Endothelial cell of umbilical vein (primary cell): ENCODE measurements at regions not wholly inside any gene's neighbourhood (a gene's known extent, or its start where the extent isn't known, plus 50 kb on each side); places are given as distances from the start of the nearest gene placed in this dataset.

ENCODE experiments used
- CTCF ChIP-seq, 2 donors: IDR thresholded peaks; 1 replicate in 1 of 2; 2 replicates in 1 of 2; pipeline ENCODE4 v1.5.1; 2011; ENCODE audit warnings: low read length in 2 of 2, mild to moderate bottlenecking in 2 of 2, moderate library complexity in 2 of 2, control low read depth in 1 of 2, inconsistent platforms in 1 of 2, low read depth in 1 of 2; ENCODE audit not compliant: insufficient read depth in 1 of 2; ENCODE audit errors: extremely low read depth in 1 of 2
- EZH2 ChIP-seq: IDR thresholded peaks from 2 replicates; pipeline ENCODE4 v1.6.1; 2012; ENCODE audit warnings: borderline replicate concordance, low read depth, mild to moderate bottlenecking, moderate library complexity, low read length, inconsistent platforms; ENCODE audit not compliant: severe bottlenecking
- JUN ChIP-seq: IDR thresholded peaks from 2 replicates; pipeline ENCODE4 v1.6.1; 2011; ENCODE audit warnings: borderline replicate concordance, low read depth; ENCODE audit not compliant: insufficient read length, insufficient read depth
- POLR2A ChIP-seq: IDR thresholded peaks from 2 replicates; pipeline ENCODE4 v1.6.1; 2012; ENCODE audit warnings: low read depth, mild to moderate bottlenecking, control low read depth, low read length

GRCh38 chr3:99094606-99095005, 193.1 kb upstream of the DCBLD2 start:
- TF ChIP-seq CTCF (IDR thresholded peaks at IDR 0.05; ENCODE audit: extremely low read depth in 1 of 2, insufficient read depth in 1 of 2, low read depth in 1 of 2, low read length in 2 of 2) (no peak), JUN (no peak), POLR2A (no peak), EZH2 (no peak)
